ENCODE measurements at regions not wholly inside any gene's neighbourhood (a gene's known extent, or its start where the extent isn't known, plus 50 kb on each side); places are given as distances from the start of the nearest gene placed in this dataset.

DNA sequence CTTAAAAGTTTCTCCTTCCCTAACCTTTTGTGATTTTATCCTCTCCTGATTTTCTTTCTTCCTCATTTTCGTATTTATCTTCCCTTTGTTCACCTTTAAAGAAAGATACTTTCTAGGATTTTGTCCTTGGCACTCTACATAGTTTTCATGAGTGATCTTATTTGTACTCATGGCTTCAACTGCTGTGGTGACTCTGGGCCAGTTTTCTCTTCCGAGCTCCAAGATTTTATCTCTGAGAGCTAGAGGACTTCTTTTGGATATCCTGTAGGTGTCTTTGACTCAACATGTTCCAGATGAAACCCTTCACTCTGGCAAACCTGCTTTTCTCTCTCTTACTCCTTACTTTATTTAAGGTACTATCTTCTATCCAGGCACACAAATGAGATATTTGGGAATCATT, 53.7 kb upstream of the MACF1 start:
- TF ChIP-seq POLR2AphosphoS5 (IDR thresholded peaks at IDR 0.05; ENCODE audit: low read depth), result no peak
- TF ChIP-seq, protein P1, sequence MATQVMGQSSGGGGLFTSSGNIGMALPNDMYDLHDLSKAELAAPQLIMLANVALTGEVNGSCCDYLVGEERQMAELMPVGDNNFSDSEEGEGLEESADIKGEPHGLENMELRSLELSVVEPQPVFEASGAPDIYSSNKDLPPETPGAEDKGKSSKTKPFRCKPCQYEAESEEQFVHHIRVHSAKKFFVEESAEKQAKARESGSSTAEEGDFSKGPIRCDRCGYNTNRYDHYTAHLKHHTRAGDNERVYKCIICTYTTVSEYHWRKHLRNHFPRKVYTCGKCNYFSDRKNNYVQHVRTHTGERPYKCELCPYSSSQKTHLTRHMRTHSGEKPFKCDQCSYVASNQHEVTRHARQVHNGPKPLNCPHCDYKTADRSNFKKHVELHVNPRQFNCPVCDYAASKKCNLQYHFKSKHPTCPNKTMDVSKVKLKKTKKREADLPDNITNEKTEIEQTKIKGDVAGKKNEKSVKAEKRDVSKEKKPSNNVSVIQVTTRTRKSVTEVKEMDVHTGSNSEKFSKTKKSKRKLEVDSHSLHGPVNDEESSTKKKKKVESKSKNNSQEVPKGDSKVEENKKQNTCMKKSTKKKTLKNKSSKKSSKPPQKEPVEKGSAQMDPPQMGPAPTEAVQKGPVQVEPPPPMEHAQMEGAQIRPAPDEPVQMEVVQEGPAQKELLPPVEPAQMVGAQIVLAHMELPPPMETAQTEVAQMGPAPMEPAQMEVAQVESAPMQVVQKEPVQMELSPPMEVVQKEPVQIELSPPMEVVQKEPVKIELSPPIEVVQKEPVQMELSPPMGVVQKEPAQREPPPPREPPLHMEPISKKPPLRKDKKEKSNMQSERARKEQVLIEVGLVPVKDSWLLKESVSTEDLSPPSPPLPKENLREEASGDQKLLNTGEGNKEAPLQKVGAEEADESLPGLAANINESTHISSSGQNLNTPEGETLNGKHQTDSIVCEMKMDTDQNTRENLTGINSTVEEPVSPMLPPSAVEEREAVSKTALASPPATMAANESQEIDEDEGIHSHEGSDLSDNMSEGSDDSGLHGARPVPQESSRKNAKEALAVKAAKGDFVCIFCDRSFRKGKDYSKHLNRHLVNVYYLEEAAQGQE (IDR thresholded peaks at IDR 0.05; ENCODE audit: insufficient replicate concordance, low read depth), result no peak
- TF ChIP-seq, protein P2, sequence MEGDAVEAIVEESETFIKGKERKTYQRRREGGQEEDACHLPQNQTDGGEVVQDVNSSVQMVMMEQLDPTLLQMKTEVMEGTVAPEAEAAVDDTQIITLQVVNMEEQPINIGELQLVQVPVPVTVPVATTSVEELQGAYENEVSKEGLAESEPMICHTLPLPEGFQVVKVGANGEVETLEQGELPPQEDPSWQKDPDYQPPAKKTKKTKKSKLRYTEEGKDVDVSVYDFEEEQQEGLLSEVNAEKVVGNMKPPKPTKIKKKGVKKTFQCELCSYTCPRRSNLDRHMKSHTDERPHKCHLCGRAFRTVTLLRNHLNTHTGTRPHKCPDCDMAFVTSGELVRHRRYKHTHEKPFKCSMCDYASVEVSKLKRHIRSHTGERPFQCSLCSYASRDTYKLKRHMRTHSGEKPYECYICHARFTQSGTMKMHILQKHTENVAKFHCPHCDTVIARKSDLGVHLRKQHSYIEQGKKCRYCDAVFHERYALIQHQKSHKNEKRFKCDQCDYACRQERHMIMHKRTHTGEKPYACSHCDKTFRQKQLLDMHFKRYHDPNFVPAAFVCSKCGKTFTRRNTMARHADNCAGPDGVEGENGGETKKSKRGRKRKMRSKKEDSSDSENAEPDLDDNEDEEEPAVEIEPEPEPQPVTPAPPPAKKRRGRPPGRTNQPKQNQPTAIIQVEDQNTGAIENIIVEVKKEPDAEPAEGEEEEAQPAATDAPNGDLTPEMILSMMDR (IDR thresholded peaks at IDR 0.05; ENCODE audit: insufficient read depth, low read length), result no peak
- TF ChIP-seq SPI1 (IDR thresholded peaks at IDR 0.05; ENCODE audit: borderline replicate concordance, low read depth), result no peak
